ENCODE measurements at regions not wholly inside any gene's neighbourhood (a gene's known extent, or its start where the extent isn't known, plus 50 kb on each side); places are given as distances from the start of the nearest gene placed in this dataset.
A peak's percentile ranks its signal among the peaks of the same experiment; 100 is the strongest.

GRCh38 chr1:81377406-81377805 lies 423.3 kb upstream of the ADGRL2 start:
- H3K18ac ChIP-seq (ENCODE audit: extremely low read depth, low read length), result no peak overlapping the region
- no peak overlapping the region for H3K9ac ChIP-seq (replicated peaks in 1 of 4; ENCODE audit: extremely low read depth in 1 of 4, low read depth in 3 of 4, low read length in 3 of 4)
- no peaks in the 10 kb centered on the region for H3K9me3 ChIP-seq (ENCODE audit: insufficient read depth in 2 of 2, low read depth in 1 of 2, low read length in 1 of 2)
- H3K4me3 ChIP-seq (ENCODE audit: extremely low read depth in 1 of 4, insufficient read depth in 2 of 4, low read depth in 3 of 4, low read length in 4 of 4), result no peak overlapping the region
- no peak overlapping the region for H4K91ac ChIP-seq (replicated peaks; ENCODE audit: insufficient read length, low read length)
- no peaks in the 10 kb centered on the region for H4K20me1 ChIP-seq (replicated peaks in 1 of 2; ENCODE audit: control insufficient read depth in 1 of 2, insufficient read depth in 2 of 2, low read length in 2 of 2)
- no peak overlapping the region for H2BK15ac ChIP-seq (ENCODE audit: low read length)
- H2BK5ac ChIP-seq (ENCODE audit: low read depth, low read length), result no peak overlapping the region
- no peak overlapping the region for H2BK12ac ChIP-seq (ENCODE audit: low read depth, low read length)
- H3K79me2 ChIP-seq (ENCODE audit: control insufficient read depth in 1 of 2, insufficient read depth in 2 of 2, low read length in 2 of 2), result no peaks in the 10 kb centered on the region
- no peak overlapping the region for H4K5ac ChIP-seq (ENCODE audit: insufficient read length, low read depth, low read length)
- peaks cover 0 to 5% (median 4%) of the 10 kb centered on the region in 4 experiments; a peak in 4 of 7 replicates for H3K4me1 ChIP-seq (replicated peaks in 1 of 4; ENCODE audit: control insufficient read depth in 3 of 4, insufficient read depth in 4 of 4, low read length in 3 of 4)
- no peak overlapping the region for H4K8ac ChIP-seq (ENCODE audit: extremely low read depth, insufficient read depth, low read length)
- H3K23ac ChIP-seq (ENCODE audit: insufficient read length), result no peak overlapping the region
- H3K56ac ChIP-seq (replicated peaks; ENCODE audit: insufficient read length, low read depth, low read length), result no peak overlapping the region
- ChIA-PET POLR2A (ENCODE audit: partially characterized antibody) (no interaction called here), CTCF (ENCODE audit: partially characterized antibody) (interaction anchor here (1.1 to 2.4 kb wide), 4 partner anchors 11 to 181 kb away, joined by 3 to 11 read pairs (median 4); no protein-coding TSS in a partner anchor)
- DNase-seq (ENCODE audit: low read depth in 1 of 2, low spot score in 2 of 2) (no peak), FAIRE-seq (peak; percentile 97)
- H3K4me2 ChIP-seq (ENCODE audit: insufficient read depth in 1 of 2, low read depth in 2 of 2, low read length in 2 of 2), result no peak overlapping the region
- H3K23me2 ChIP-seq (ENCODE audit: low read depth, low read length), result no peaks in the 10 kb centered on the region
- no peak overlapping the region for H2BK20ac ChIP-seq (ENCODE audit: low read length)
- no peak overlapping the region for H2AFZ ChIP-seq (ENCODE audit: low read length)
- no peak overlapping the region for H2BK120ac ChIP-seq (replicated peaks; ENCODE audit: low read depth, low read length)
- no peak overlapping the region for H2AK5ac ChIP-seq (ENCODE audit: low read depth, low read length)
- H3K27ac ChIP-seq (ENCODE audit: low read depth, low read length), result no peak overlapping the region
- TF ChIP-seq CTCF (IDR thresholded peaks at IDR 0.05; ENCODE audit: control extremely low read depth in 1 of 3, insufficient read depth in 1 of 3, low read depth in 1 of 3, low read length in 3 of 3), result peak; percentile 25 to 66 (median 58)
- peak; percentile 79 to 89 for TF ChIP-seq RAD21 (IDR thresholded peaks at IDR 0.05 in 1 of 2, conservative IDR thresholded peaks at IDR 0.05 in 1 of 2; ENCODE audit: low read depth in 2 of 2, low read length in 2 of 2)
- TF ChIP-seq CREB1 (IDR thresholded peaks at IDR 0.05), result 0 out of 2 replicates have a peak, but pooled peaks have one; percentile 27
- no peak for TF ChIP-seq BACH1 (IDR thresholded peaks at IDR 0.05; ENCODE audit: low read length)
- no peaks in the 10 kb centered on the region for H3K27me3 ChIP-seq (replicated peaks in 1 of 4; ENCODE audit: control insufficient read depth in 3 of 4, extremely low read depth in 1 of 4, insufficient read depth in 3 of 4, low read length in 3 of 4)
- H3K79me1 ChIP-seq (ENCODE audit: low read depth, low read length), result no peaks in the 10 kb centered on the region
- H3K4ac ChIP-seq (replicated peaks; ENCODE audit: insufficient read length, low read depth, low read length), result no peak overlapping the region
- 70% methylated on average over 3 of the region's 3 CpGs; no CpG with 5 or more reads in 1 of the 2 experiments for WGBS, 2 experiments (ENCODE audit: extremely low coverage in 1 of 2, insufficient coverage in 1 of 2, insufficient read length in 1 of 2, insufficient replicate concordance in 2 of 2, low coverage in 1 of 2, low lambda C conversion rate in 2 of 2, missing lambda C conversion rate in 1 of 2)
- H3K36me3 ChIP-seq (ENCODE audit: control insufficient read depth in 2 of 4, insufficient read depth in 4 of 4, low read length in 3 of 4), result no peaks in the 10 kb centered on the region
- no peak overlapping the region for H3K14ac ChIP-seq (ENCODE audit: insufficient read length)

Measured in H1 (cell line).